ENCODE measurements at regions not wholly inside any gene's neighbourhood (a gene's known extent, or its start where the extent isn't known, plus 50 kb on each side); places are given as distances from the start of the nearest gene placed in this dataset.
"Not testable (repeated sequence)": the region's sequence is repeated elsewhere in the genome, so short reads cannot be mapped to it uniquely, and the experiment has no call there.

GRCh38 chr5:99509064-99509463 is 580.3 kb upstream of the CHD1 start:
- not testable (repeated sequence) for H3K27me3 ChIP-seq (ENCODE audit: insufficient read depth, low read length, poor library complexity); H3K4me1 ChIP-seq (ENCODE audit: insufficient read depth, low read length); ATAC-seq (ENCODE audit: insufficient read depth, low read depth); H3K4me3 ChIP-seq (ENCODE audit: low read depth in 1 of 2, low read length in 2 of 2); H3K79me2 ChIP-seq (ENCODE audit: insufficient read depth, low read length); H3K4me2 ChIP-seq (ENCODE audit: insufficient read depth, low read length); H3K9ac ChIP-seq (ENCODE audit: low read depth, low read length); H3K9me3 ChIP-seq (ENCODE audit: insufficient read depth, low read length, severe bottlenecking); H2AFZ ChIP-seq (ENCODE audit: low read depth, low read length); H4K20me1 ChIP-seq (ENCODE audit: insufficient read depth, low read length); H3K36me3 ChIP-seq (ENCODE audit: insufficient read depth, low read length); H3K27ac ChIP-seq (ENCODE audit: low read length); DNase-seq

GRCh38 chr5:99495456-99495855 is 566.6 kb upstream of the CHD1 start:
- H3K36me3 ChIP-seq (ENCODE audit: insufficient read depth, low read length); H2AFZ ChIP-seq (ENCODE audit: low read depth, low read length); H3K27ac ChIP-seq (ENCODE audit: low read length); H3K4me1 ChIP-seq (ENCODE audit: insufficient read depth, low read length); H4K20me1 ChIP-seq (ENCODE audit: insufficient read depth, low read length); H3K9me3 ChIP-seq (ENCODE audit: insufficient read depth, low read length, severe bottlenecking); H3K4me2 ChIP-seq (ENCODE audit: insufficient read depth, low read length); ATAC-seq (ENCODE audit: insufficient read depth, low read depth); H3K9ac ChIP-seq (ENCODE audit: low read depth, low read length); H3K79me2 ChIP-seq (ENCODE audit: insufficient read depth, low read length); H3K4me3 ChIP-seq (ENCODE audit: low read depth in 1 of 2, low read length in 2 of 2); H3K27me3 ChIP-seq (ENCODE audit: insufficient read depth, low read length, poor library complexity); DNase-seq: not testable (repeated sequence)

DNA sequence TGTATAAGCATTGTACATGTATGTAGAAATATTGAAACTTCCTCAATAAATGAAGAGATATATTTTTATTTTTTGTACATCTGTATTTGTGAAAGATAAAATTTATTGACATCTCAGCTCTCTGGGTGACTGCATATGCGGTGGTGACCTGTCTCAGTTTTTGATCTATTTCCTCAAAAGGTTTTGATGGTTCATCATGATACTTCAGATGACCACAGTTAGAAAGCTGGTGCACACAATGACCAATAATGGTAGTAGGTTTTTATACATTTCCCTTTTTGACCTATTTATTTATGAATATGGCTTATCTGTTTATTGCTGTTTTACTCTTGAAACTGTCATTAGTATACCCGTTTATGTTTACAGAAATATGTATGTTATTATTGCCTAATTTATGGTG is 549.6 kb upstream of the CHD1 start:
- not testable (repeated sequence) for H4K20me1 ChIP-seq (ENCODE audit: insufficient read depth, low read length); H3K4me1 ChIP-seq (ENCODE audit: insufficient read depth, low read length); H3K79me2 ChIP-seq (ENCODE audit: insufficient read depth, low read length); H3K4me3 ChIP-seq (ENCODE audit: low read depth in 1 of 2, low read length in 2 of 2); H3K27ac ChIP-seq (ENCODE audit: low read length); H3K9me3 ChIP-seq (ENCODE audit: insufficient read depth, low read length, severe bottlenecking); H3K27me3 ChIP-seq (ENCODE audit: insufficient read depth, low read length, poor library complexity); ATAC-seq (ENCODE audit: insufficient read depth, low read depth); H2AFZ ChIP-seq (ENCODE audit: low read depth, low read length); DNase-seq; H3K36me3 ChIP-seq (ENCODE audit: insufficient read depth, low read length); H3K9ac ChIP-seq (ENCODE audit: low read depth, low read length); H3K4me2 ChIP-seq (ENCODE audit: insufficient read depth, low read length)

- H3K27ac ChIP-seq (ENCODE audit: low read length); H3K79me2 ChIP-seq (ENCODE audit: insufficient read depth, low read length); H2AFZ ChIP-seq (ENCODE audit: low read depth, low read length); H3K27me3 ChIP-seq (ENCODE audit: insufficient read depth, low read length, poor library complexity); H3K4me1 ChIP-seq (ENCODE audit: insufficient read depth, low read length); H3K9ac ChIP-seq (ENCODE audit: low read depth, low read length); ATAC-seq (ENCODE audit: insufficient read depth, low read depth); H3K4me3 ChIP-seq (ENCODE audit: low read depth in 1 of 2, low read length in 2 of 2); H3K36me3 ChIP-seq (ENCODE audit: insufficient read depth, low read length); H4K20me1 ChIP-seq (ENCODE audit: insufficient read depth, low read length); DNase-seq; H3K4me2 ChIP-seq (ENCODE audit: insufficient read depth, low read length); H3K9me3 ChIP-seq (ENCODE audit: insufficient read depth, low read length, severe bottlenecking): not testable (repeated sequence)
Observed at GRCh38 chr5:99473328-99473727, 544.5 kb upstream of the CHD1 start.

- H4K20me1 ChIP-seq (ENCODE audit: insufficient read depth, low read length); H3K4me2 ChIP-seq (ENCODE audit: insufficient read depth, low read length); ATAC-seq (ENCODE audit: insufficient read depth, low read depth); H3K27me3 ChIP-seq (ENCODE audit: insufficient read depth, low read length, poor library complexity); H3K4me1 ChIP-seq (ENCODE audit: insufficient read depth, low read length); H2AFZ ChIP-seq (ENCODE audit: low read depth, low read length); H3K36me3 ChIP-seq (ENCODE audit: insufficient read depth, low read length); H3K9me3 ChIP-seq (ENCODE audit: insufficient read depth, low read length, severe bottlenecking); DNase-seq; H3K4me3 ChIP-seq (ENCODE audit: low read depth in 1 of 2, low read length in 2 of 2); H3K9ac ChIP-seq (ENCODE audit: low read depth, low read length); H3K79me2 ChIP-seq (ENCODE audit: insufficient read depth, low read length); H3K27ac ChIP-seq (ENCODE audit: low read length): not testable (repeated sequence)
Observed at GRCh38 chr5:99471726-99472125, 542.9 kb upstream of the CHD1 start.

GRCh38 chr5:99471178-99471577 is 542.4 kb upstream of the CHD1 start:
- H3K4me2 ChIP-seq (ENCODE audit: insufficient read depth, low read length); H3K27ac ChIP-seq (ENCODE audit: low read length); ATAC-seq (ENCODE audit: insufficient read depth, low read depth); H3K4me1 ChIP-seq (ENCODE audit: insufficient read depth, low read length); DNase-seq; H2AFZ ChIP-seq (ENCODE audit: low read depth, low read length); H3K27me3 ChIP-seq (ENCODE audit: insufficient read depth, low read length, poor library complexity); H3K36me3 ChIP-seq (ENCODE audit: insufficient read depth, low read length); H3K4me3 ChIP-seq (ENCODE audit: low read depth in 1 of 2, low read length in 2 of 2); H3K9ac ChIP-seq (ENCODE audit: low read depth, low read length); H3K9me3 ChIP-seq (ENCODE audit: insufficient read depth, low read length, severe bottlenecking); H3K79me2 ChIP-seq (ENCODE audit: insufficient read depth, low read length); H4K20me1 ChIP-seq (ENCODE audit: insufficient read depth, low read length): not testable (repeated sequence)

DNA sequence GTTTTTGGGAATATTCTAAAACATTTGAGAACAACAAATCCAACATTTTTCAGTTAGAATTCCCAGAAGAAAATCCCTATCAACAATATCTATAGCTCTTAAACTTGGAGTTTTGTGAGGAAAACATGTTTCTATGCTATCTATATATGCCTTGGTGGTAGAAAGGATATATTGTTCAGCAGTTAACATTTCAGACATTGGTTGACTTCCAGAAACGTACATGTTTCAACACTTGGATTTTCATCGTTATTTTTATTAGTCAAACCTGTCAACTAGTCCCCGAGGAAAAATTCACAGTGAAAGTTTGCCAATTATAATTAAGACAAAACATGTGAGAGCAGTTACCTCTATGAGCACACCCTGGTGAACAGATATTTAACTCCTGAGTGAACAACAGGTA is 541.8 kb upstream of the CHD1 start:
- H3K4me1 ChIP-seq (ENCODE audit: insufficient read depth, low read length); H3K79me2 ChIP-seq (ENCODE audit: insufficient read depth, low read length); H2AFZ ChIP-seq (ENCODE audit: low read depth, low read length); H3K4me3 ChIP-seq (ENCODE audit: low read depth in 1 of 2, low read length in 2 of 2); H3K36me3 ChIP-seq (ENCODE audit: insufficient read depth, low read length); H3K9ac ChIP-seq (ENCODE audit: low read depth, low read length); H3K4me2 ChIP-seq (ENCODE audit: insufficient read depth, low read length); DNase-seq; ATAC-seq (ENCODE audit: insufficient read depth, low read depth); H3K27me3 ChIP-seq (ENCODE audit: insufficient read depth, low read length, poor library complexity); H3K27ac ChIP-seq (ENCODE audit: low read length); H3K9me3 ChIP-seq (ENCODE audit: insufficient read depth, low read length, severe bottlenecking); H4K20me1 ChIP-seq (ENCODE audit: insufficient read depth, low read length): not testable (repeated sequence)
